ENCODE measurements at regions not wholly inside any gene's neighbourhood (a gene's known extent, or its start where the extent isn't known, plus 50 kb on each side); places are given as distances from the start of the nearest gene placed in this dataset.

GRCh38 chr6:14824484-14825275, 421.2 kb upstream of the JARID2 start:
- no peak for DNase-seq
- intact Hi-C loops (cut with micrococcal nuclease) = no loop called here
- peaks cover 7 to 13% of the 10 kb centered on the region in 2 donors for H3K4me1 Mint-ChIP-seq
- H3K9me3 ChIP-seq (ENCODE audit: control insufficient read depth, insufficient read depth, low read length) = no peaks in the 10 kb centered on the region
- ATAC-seq = no peak
- no peak overlapping the region for H3K27ac ChIP-seq (ENCODE audit: low read length)
- no peaks in the 10 kb centered on the region for H3K36me3 Mint-ChIP-seq
- no peak overlapping the region for H3K27ac Mint-ChIP-seq
- no peaks in the 10 kb centered on the region for H3K27me3 ChIP-seq (ENCODE audit: control insufficient read depth, insufficient read depth, low read length)
- 79% methylated on average over 10 of the region's 10 CpGs for WGBS (ENCODE audit: insufficient coverage)
- H3K27me3 Mint-ChIP-seq (ENCODE audit: low read depth in 2 of 2) = peaks cover 0 to 3% of the 10 kb centered on the region in 2 donors
- no peak overlapping the region for H3K4me3 Mint-ChIP-seq
- no peak overlapping the region for H3K4me3 ChIP-seq (ENCODE audit: low read length)
- no peak for TF ChIP-seq CTCF (IDR thresholded peaks at IDR 0.05)
- no peaks in the 10 kb centered on the region for H3K36me3 ChIP-seq (ENCODE audit: control insufficient read depth, insufficient read depth, low read length)
- H3K9me3 Mint-ChIP-seq = no peaks in the 10 kb centered on the region
- H3K4me1 ChIP-seq (ENCODE audit: control insufficient read depth, insufficient read depth, low read length) = no peaks in the 10 kb centered on the region

GRCh38 chr6:14826456-14826855, 419.4 kb upstream of the JARID2 start:
- Histone ChIP-seq H3K36me3 (ENCODE audit: control insufficient read depth, insufficient read depth, low read length) (no peaks in the 10 kb centered on the region), H3K4me1 (ENCODE audit: control insufficient read depth, insufficient read depth, low read length) (no peaks in the 10 kb centered on the region), H3K27me3 (ENCODE audit: control insufficient read depth, insufficient read depth, low read length) (no peaks in the 10 kb centered on the region), H3K9me3 (ENCODE audit: control insufficient read depth, insufficient read depth, low read length) (no peaks in the 10 kb centered on the region), H3K4me3 (ENCODE audit: low read length) (no peak overlapping the region), H3K27ac (ENCODE audit: low read length) (no peak overlapping the region)
- H3K4me3 Mint-ChIP-seq = no peak overlapping the region
- ATAC-seq (no peak), DNase-seq (no peak)
- 81% methylated on average over 4 of the region's 4 CpGs for WGBS (ENCODE audit: insufficient coverage)
- no peak for TF ChIP-seq CTCF (IDR thresholded peaks at IDR 0.05)
- H3K27me3 Mint-ChIP-seq (ENCODE audit: low read depth in 2 of 2) = peaks cover 5 to 12% of the 10 kb centered on the region in 2 donors
- intact Hi-C loops (cut with micrococcal nuclease) = no loop called here
- H3K27ac Mint-ChIP-seq = no peak overlapping the region
- H3K36me3 Mint-ChIP-seq = no peaks in the 10 kb centered on the region
- peaks cover 5 to 10% of the 10 kb centered on the region in 2 donors for H3K4me1 Mint-ChIP-seq
- H3K9me3 Mint-ChIP-seq = no peaks in the 10 kb centered on the region

GRCh38 chr6:14827354-14827753, 418.5 kb upstream of the JARID2 start:
- intact Hi-C loops (cut with micrococcal nuclease) = no loop called here
- TF ChIP-seq CTCF (IDR thresholded peaks at IDR 0.05) = no peak
- Histone ChIP-seq H3K36me3 (ENCODE audit: control insufficient read depth, insufficient read depth, low read length) (no peaks in the 10 kb centered on the region), H3K4me1 (ENCODE audit: control insufficient read depth, insufficient read depth, low read length) (no peaks in the 10 kb centered on the region), H3K27ac (ENCODE audit: low read length) (no peak overlapping the region), H3K4me3 (ENCODE audit: low read length) (no peak overlapping the region), H3K27me3 (ENCODE audit: control insufficient read depth, insufficient read depth, low read length) (no peaks in the 10 kb centered on the region), H3K9me3 (ENCODE audit: control insufficient read depth, insufficient read depth, low read length) (no peaks in the 10 kb centered on the region)
- no peaks in the 10 kb centered on the region for H3K36me3 Mint-ChIP-seq
- no peaks in the 10 kb centered on the region for H3K9me3 Mint-ChIP-seq
- no peak overlapping the region for H3K27ac Mint-ChIP-seq
- H3K4me3 Mint-ChIP-seq = no peak overlapping the region
- peaks cover 5 to 10% of the 10 kb centered on the region in 2 donors for H3K4me1 Mint-ChIP-seq
- peaks cover 8 to 12% of the 10 kb centered on the region in 2 donors for H3K27me3 Mint-ChIP-seq (ENCODE audit: low read depth in 2 of 2)
- WGBS (ENCODE audit: insufficient coverage) = 95% methylated on average over 10 of the region's 10 CpGs
- no peak for ATAC-seq
- DNase-seq = no peak

- Histone ChIP-seq H3K4me1 (ENCODE audit: control insufficient read depth, insufficient read depth, low read length) (no peaks in the 10 kb centered on the region), H3K36me3 (ENCODE audit: control insufficient read depth, insufficient read depth, low read length) (no peaks in the 10 kb centered on the region), H3K9me3 (ENCODE audit: control insufficient read depth, insufficient read depth, low read length) (no peaks in the 10 kb centered on the region), H3K4me3 (ENCODE audit: low read length) (no peak overlapping the region), H3K27me3 (ENCODE audit: control insufficient read depth, insufficient read depth, low read length) (no peaks in the 10 kb centered on the region), H3K27ac (ENCODE audit: low read length) (no peak overlapping the region)
- 89% methylated on average over 8 of the region's 9 CpGs for WGBS (ENCODE audit: insufficient coverage)
- H3K9me3 Mint-ChIP-seq = no peaks in the 10 kb centered on the region
- no peak for ATAC-seq
- no peak overlapping the region for H3K4me3 Mint-ChIP-seq
- no peak for TF ChIP-seq CTCF (IDR thresholded peaks at IDR 0.05)
- peaks cover 5 to 10% of the 10 kb centered on the region in 2 donors for H3K4me1 Mint-ChIP-seq
- no peak for DNase-seq
- no peaks in the 10 kb centered on the region for H3K36me3 Mint-ChIP-seq
- peaks cover 8 to 12% of the 10 kb centered on the region in 2 donors for H3K27me3 Mint-ChIP-seq (ENCODE audit: low read depth in 2 of 2)
- intact Hi-C loops (cut with micrococcal nuclease) = no loop called here
- H3K27ac Mint-ChIP-seq = no peak overlapping the region
Observed at GRCh38 chr6:14828201-14828611, 417.7 kb upstream of the JARID2 start.
